NT2/D1 (cell line): ENCODE measurements at regions not wholly inside any gene's neighbourhood (a gene's known extent, or its start where the extent isn't known, plus 50 kb on each side); places are given as distances from the start of the nearest gene placed in this dataset.
"Not testable (repeated sequence)": the region's sequence is repeated elsewhere in the genome, so short reads cannot be mapped to it uniquely, and the experiment has no call there.

Source experiments
- SUZ12 ChIP-seq: IDR thresholded peaks from 2 replicates; pipeline ENCODE4 v1.6.1; 2011; ENCODE audit not compliant: insufficient read length, insufficient read depth; ENCODE audit errors: extremely low read depth
- YY1 ChIP-seq: IDR thresholded peaks from 2 replicates; pipeline ENCODE4 v1.6.1; 2011; ENCODE audit not compliant: insufficient read length, insufficient read depth
- ZNF274 ChIP-seq: IDR thresholded peaks from 2 replicates; pipeline ENCODE4 v1.6.1; 2011; ENCODE audit warnings: mild to moderate bottlenecking, low read depth, low read length

DNA sequence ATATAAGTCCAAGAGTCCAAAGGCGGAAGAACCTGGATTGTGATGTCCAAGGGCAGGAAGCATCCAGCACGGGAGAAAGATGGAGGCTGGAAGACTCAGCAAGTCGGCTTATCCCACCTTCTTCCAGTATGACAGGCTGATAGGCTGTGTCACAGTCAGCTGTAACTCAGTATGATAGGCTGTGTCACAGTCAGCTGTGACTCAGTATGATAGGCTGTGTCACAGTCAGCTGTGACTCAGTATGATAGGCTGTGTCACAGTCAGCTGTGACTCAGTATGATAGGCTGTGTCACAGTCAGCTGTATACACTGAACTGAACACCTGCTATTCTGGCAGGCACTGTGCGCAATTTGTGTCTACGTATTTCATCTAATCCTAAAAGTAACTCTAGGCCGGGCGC, 271.9 kb downstream of the LRATD1 start:
- not testable (repeated sequence) for TF ChIP-seq SUZ12, YY1, ZNF274
